Right atrium auricular region (tissue), 2 donors: ENCODE measurements at regions not wholly inside any gene's neighbourhood (a gene's known extent, or its start where the extent isn't known, plus 50 kb on each side); places are given as distances from the start of the nearest gene placed in this dataset.
"Not testable (repeated sequence)": the region's sequence is repeated elsewhere in the genome, so short reads cannot be mapped to it uniquely, and the experiment has no call there.

Experiments used
- DNase-seq: peaks from one replicate; pipeline ENCODE4 v3.0.0-alpha.2; 2019; ENCODE audit warnings: low spot score
- H3K27ac ChIP-seq, 2 donors: fragments of 200-600 bp; sonication (generic); 1 replicate in 1 of 2; 2 replicates in 1 of 2; pipeline ENCODE4 v1.5.1; 2016 to 2019
- H3K27me3 ChIP-seq, 2 donors: fragments of 200-600 bp; sonication (generic); one replicate each; pipeline versions ENCODE4 v1.5.1 to v1.6.0; 2017 to 2019
- H3K36me3 ChIP-seq: fragments of 200-600 bp; sonication (generic); one replicate; pipeline ENCODE4 v1.5.1; 2016
- H3K4me1 ChIP-seq, 2 donors: fragments of 200-600 bp; sonication (generic); one replicate each; pipeline versions ENCODE4 v1.5.1 to v1.6.0; 2017 to 2019
- H3K4me3 ChIP-seq, 2 donors: fragments of 200-600 bp; sonication (generic); 1 replicate in 1 of 2; 2 replicates in 1 of 2; pipeline ENCODE4 v1.5.1; 2017 to 2019; ENCODE audit warnings: mild to moderate bottlenecking in 1 of 2, moderate library complexity in 1 of 2
- H3K9me3 ChIP-seq, 2 donors: fragments of 200-600 bp; sonication (generic); one replicate each; pipeline ENCODE4 v1.5.1; 2019
- TF ChIP-seq, protein P1 (sequence below), 2 donors: fragments of 200-600 bp; sonication (generic); IDR thresholded peaks; one replicate each; pipeline ENCODE4 v1.5.1; 2019; ENCODE audit warnings: antibody characterized with exemption in 2 of 2

DNA sequence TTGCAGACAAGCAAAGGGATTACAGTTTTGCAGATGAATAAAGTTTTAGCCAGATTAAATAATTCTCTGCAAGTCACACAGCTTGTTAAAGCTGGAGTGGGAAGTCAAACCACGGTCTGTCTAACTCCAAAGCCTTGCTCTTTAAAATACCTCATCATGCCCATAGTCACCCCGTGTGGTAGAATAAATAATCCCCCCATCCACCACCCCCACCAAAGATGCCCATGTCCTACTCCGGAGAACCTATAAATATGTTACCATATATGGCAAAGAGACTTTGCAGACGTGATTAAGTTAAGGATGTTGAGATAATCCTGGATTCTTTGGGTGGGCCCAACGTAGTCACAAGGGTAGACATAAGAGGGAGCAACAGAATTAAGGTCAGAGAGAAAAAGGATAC, 118.7 kb downstream of the BEND2 start:
- DNase-seq = no peak
- Histone ChIP-seq H3K27ac (no peak overlapping the region), H3K36me3 (no peaks in the 10 kb centered on the region), H3K27me3 (no peaks in the 10 kb centered on the region), H3K4me1 (peaks cover 0 to 13% of the 10 kb centered on the region in 2 donors), H3K4me3 (no peak overlapping the region), H3K9me3 (no peaks in the 10 kb centered on the region)
- TF ChIP-seq, protein P1, sequence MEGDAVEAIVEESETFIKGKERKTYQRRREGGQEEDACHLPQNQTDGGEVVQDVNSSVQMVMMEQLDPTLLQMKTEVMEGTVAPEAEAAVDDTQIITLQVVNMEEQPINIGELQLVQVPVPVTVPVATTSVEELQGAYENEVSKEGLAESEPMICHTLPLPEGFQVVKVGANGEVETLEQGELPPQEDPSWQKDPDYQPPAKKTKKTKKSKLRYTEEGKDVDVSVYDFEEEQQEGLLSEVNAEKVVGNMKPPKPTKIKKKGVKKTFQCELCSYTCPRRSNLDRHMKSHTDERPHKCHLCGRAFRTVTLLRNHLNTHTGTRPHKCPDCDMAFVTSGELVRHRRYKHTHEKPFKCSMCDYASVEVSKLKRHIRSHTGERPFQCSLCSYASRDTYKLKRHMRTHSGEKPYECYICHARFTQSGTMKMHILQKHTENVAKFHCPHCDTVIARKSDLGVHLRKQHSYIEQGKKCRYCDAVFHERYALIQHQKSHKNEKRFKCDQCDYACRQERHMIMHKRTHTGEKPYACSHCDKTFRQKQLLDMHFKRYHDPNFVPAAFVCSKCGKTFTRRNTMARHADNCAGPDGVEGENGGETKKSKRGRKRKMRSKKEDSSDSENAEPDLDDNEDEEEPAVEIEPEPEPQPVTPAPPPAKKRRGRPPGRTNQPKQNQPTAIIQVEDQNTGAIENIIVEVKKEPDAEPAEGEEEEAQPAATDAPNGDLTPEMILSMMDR (IDR thresholded peaks at IDR 0.05) = no peak

DNA sequence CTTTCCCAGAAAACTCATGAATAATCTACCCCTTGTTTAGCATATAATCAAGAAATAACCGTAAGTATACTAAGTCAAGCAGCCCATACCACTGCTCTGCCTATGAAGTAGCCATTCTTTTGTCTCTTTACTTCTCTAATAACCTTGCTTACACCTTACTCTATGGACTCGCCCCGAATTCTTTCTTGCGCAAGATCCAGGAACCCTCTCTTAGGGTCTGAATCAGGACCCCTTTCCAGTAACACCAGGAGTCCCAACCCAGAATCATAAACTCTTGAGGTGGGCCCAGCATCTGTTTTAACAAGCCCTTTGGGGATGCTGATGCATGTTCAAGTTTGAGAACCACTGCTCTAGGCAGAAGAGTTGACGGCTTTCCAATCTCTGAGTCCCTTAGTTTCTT, 119.6 kb downstream of the BEND2 start:
- TF ChIP-seq, protein P1 (IDR thresholded peaks at IDR 0.05) = no peak
- no peak for DNase-seq
- H3K27ac ChIP-seq = no peak overlapping the region

DNA sequence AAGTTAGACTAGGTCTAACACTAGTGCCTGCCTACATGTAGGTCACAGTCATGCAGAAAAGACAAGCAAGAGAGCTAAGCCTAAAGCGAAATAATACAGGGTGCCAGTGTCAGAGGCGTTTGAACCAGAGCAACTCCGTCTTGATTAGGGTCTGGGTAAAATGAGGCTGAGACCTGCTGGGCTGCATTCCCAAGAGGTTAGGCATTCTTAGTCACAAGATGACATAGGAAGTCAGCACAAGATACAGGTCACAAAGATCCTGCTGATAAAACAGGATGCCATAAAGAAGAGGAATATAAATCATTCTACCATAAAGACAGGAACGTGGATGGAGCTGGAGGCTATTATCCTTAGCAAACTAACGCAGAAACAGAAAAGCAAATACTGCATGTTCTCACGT, 120.9 kb downstream of the BEND2 start:
- Histone ChIP-seq H3K27ac (no peak overlapping the region), H3K27me3 (no peaks in the 10 kb centered on the region), H3K36me3 (no peaks in the 10 kb centered on the region), H3K4me3 (no peak overlapping the region), H3K4me1 (peaks cover 0 to 13% of the 10 kb centered on the region in 2 donors), H3K9me3 (no peaks in the 10 kb centered on the region)
- no peak for DNase-seq
- TF ChIP-seq, protein P1 (IDR thresholded peaks at IDR 0.05) = no peak

More for the DNA sequence above, 119.6 kb downstream of the BEND2 start:
- H3K4me3 ChIP-seq = no peak overlapping the region
- peaks cover 0 to 13% of the 10 kb centered on the region in 2 donors for H3K4me1 ChIP-seq
- H3K9me3 ChIP-seq = no peaks in the 10 kb centered on the region
- no peaks in the 10 kb centered on the region for H3K36me3 ChIP-seq
- no peaks in the 10 kb centered on the region for H3K27me3 ChIP-seq

DNA sequence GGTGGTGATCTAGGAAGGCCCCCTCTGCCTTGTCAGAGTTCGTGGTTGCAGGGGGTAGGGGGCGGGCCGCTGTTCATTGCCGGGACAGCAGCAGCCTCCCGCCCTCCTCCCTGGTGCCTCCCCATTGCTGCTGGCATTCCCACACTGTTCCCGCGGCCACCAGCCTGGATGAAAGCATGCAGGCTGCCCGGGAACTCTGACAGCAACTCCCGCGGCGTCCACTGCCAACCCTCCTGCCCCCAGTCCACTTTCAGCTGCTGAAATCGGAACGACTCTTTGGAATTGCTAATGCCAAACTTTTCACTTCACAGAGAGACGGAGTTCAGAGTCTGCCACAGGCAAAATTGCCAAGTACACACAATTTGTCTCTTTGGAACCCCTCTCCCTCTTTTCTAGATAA, 121.9 kb downstream of the BEND2 start:
- Histone ChIP-seq H3K27me3 (no peaks in the 10 kb centered on the region), H3K27ac (peak overlapping the region in 1 of 2 donors; percentile 45), H3K36me3 (no peaks in the 10 kb centered on the region), H3K4me3 (no peak overlapping the region), H3K4me1 (peaks cover 0 to 13% of the 10 kb centered on the region in 2 donors), H3K9me3 (no peaks in the 10 kb centered on the region)
- TF ChIP-seq, protein P1 (IDR thresholded peaks at IDR 0.05) = no peak
- DNase-seq = no peak

DNA sequence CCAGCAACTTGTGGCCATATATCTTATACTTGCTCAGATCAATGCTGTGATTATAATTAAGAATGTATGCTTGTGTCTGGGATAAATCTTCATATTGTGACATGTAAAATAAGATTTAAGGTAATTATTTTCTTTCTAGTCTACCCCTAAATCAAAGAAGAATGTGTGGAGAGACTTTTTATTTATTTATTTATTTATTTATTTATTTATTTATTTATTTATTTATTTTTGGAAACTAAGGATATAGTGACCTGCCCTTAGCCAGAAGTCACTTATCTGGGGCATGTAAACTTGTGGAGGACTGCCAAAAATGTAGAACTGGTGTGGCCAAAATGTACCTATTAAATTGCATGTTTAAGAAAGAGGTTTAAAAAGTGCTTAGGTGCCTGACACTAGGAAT, 144.3 kb downstream of the BEND2 start:
- Histone ChIP-seq H3K9me3 (no peaks in the 10 kb centered on the region), H3K27me3 (no peaks in the 10 kb centered on the region), H3K36me3 (no peaks in the 10 kb centered on the region), H3K4me3 (no peak overlapping the region), H3K27ac (no peak overlapping the region), H3K4me1 (no peaks in the 10 kb centered on the region)
- TF ChIP-seq, protein P1 (IDR thresholded peaks at IDR 0.05) = no peak
- DNase-seq = no peak

DNA sequence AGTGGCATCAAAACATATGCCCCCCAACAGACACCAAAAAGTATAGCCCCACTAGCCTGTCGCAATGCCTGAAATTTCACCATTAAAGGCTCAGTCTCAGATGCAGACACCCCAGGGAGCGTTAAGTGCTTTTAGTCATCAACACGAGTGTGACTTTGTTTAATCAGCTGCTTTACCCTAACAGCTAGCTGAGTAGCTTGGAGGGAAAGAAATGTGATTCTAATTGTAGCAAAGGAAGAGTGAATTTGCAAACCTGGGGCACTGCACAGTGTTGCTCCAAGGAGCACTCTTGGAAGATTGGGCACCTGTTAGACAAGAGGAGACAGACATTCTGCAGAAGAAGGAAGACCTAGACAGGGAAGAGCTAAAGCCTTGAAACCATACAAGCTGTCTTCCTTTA, 145.1 kb downstream of the BEND2 start:
- Histone ChIP-seq H3K4me1 (no peaks in the 10 kb centered on the region), H3K27me3 (no peaks in the 10 kb centered on the region), H3K27ac (no peak overlapping the region), H3K4me3 (no peak overlapping the region), H3K9me3 (no peaks in the 10 kb centered on the region), H3K36me3 (no peaks in the 10 kb centered on the region)
- DNase-seq = no peak
- TF ChIP-seq, protein P1 (IDR thresholded peaks at IDR 0.05) = no peak

DNA sequence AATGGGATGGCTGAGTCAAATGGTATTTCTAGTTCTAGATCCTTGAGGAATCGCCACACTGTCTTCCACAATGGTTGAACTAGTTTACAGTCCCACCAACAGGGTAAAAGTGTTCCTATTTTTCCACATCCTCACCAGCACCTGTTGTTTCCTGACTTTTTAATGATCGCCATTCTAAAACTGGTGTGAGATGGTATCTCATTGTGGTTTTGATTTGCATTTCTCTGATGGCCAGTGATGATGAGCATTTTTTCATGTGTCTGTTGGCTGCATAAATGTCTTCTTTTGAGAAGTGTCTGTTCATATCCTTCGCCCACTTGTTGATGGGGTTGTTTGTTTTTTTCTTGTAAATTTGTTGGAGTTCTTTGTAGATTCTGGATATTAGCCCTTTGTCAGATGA, 152.6 kb downstream of the BEND2 start:
- H3K4me1 ChIP-seq, DNase-seq: not testable (repeated sequence)

More for the DNA sequence above, 152.6 kb downstream of the BEND2 start:
- H3K4me3 ChIP-seq, H3K9me3 ChIP-seq, H3K27me3 ChIP-seq, H3K36me3 ChIP-seq, H3K27ac ChIP-seq: not testable (repeated sequence)
